B cell (primary cell): ENCODE measurements at regions not wholly inside any gene's neighbourhood (a gene's known extent, or its start where the extent isn't known, plus 50 kb on each side); places are given as distances from the start of the nearest gene placed in this dataset.

ENCODE experiments used
- CTCF ChIP-seq: fragments of 200-600 bp; IDR thresholded peaks from one replicate; pipeline ENCODE4 v1.8.0; 2022; ENCODE audit warnings: antibody characterized with exemption, mild to moderate bottlenecking
- EZH2 ChIP-seq: IDR thresholded peaks from 2 replicates; pipeline ENCODE4 v1.6.1; 2012; ENCODE audit warnings: borderline replicate concordance, low read depth, mild to moderate bottlenecking, moderate library complexity, low read length; ENCODE audit not compliant: insufficient read depth, poor library complexity, severe bottlenecking

GRCh38 chr4:135594521-135594920 is 1392.9 kb upstream of the PABPC4L start:
- no peak for TF ChIP-seq CTCF
- no peak for TF ChIP-seq EZH2
